NB4 (cell line): ENCODE measurements at regions not wholly inside any gene's neighbourhood (a gene's known extent, or its start where the extent isn't known, plus 50 kb on each side); places are given as distances from the start of the nearest gene placed in this dataset.
A peak's percentile ranks its signal among the peaks of the same experiment; 100 is the strongest.

Experiments
- DNase-seq: peaks from one replicate; pipeline ENCODE4 v3.0.0; 2010; ENCODE audit warnings: low read depth
- H3K4me3 ChIP-seq: one replicate; pipeline ENCODE4 v1.5.1; 2011; ENCODE audit warnings: mild to moderate bottlenecking, low read depth, low read length, moderate library complexity
- CTCF ChIP-seq: IDR thresholded peaks from one replicate; pipeline ENCODE4 v1.5.1; 2012; ENCODE audit warnings: low read depth, low read length
- MYC ChIP-seq: IDR thresholded peaks from 2 replicates; pipeline ENCODE4 v1.6.1; 2011; ENCODE audit warnings: low read depth, low read length
- POLR2A ChIP-seq: IDR thresholded peaks from 2 replicates; pipeline ENCODE4 v1.6.1; 2011; ENCODE audit warnings: mild to moderate bottlenecking; ENCODE audit not compliant: insufficient read length; ENCODE audit errors: extremely low read depth
- TF ChIP-seq, protein P1 (sequence below): IDR thresholded peaks from 2 replicates; pipeline ENCODE4 v1.6.1; 2011; ENCODE audit warnings: low read depth, low read length

GRCh38 chr20:10883166-10883565 is 209.4 kb upstream of the JAG1 start:
- peak; percentile 21 for DNase-seq
- H3K4me3 ChIP-seq = no peak overlapping the region
- TF ChIP-seq POLR2A (no peak), CTCF (no peak), MYC (no peak)
- TF ChIP-seq, protein P1, sequence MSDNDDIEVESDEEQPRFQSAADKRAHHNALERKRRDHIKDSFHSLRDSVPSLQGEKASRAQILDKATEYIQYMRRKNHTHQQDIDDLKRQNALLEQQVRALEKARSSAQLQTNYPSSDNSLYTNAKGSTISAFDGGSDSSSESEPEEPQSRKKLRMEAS = no peak

GRCh38 chr20:10893321-10893720 is 219.5 kb upstream of the JAG1 start:
- no peak for DNase-seq
- TF ChIP-seq MYC (no peak), POLR2A (no peak), CTCF (no peak)
- TF ChIP-seq, protein P1 = no peak
- no peak overlapping the region for H3K4me3 ChIP-seq

DNA sequence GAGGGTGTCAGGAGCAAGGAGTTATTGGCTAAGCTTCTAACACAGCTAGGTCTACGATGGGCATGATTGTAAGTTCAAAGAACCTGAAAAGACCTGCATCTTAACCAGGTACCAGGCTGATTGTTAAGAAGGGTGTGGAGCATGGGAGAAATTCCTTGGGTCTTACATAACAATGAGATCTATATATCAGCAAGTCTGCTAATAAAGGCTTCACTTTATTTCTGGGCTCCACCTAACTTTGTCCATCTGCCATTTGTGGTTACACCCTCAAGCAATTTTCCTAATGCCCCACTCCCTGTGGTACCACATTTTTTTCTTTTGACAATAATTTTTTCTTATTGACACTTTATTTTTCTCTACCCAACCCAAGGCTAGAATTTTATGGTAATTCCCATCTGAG is 223.5 kb upstream of the JAG1 start:
- TF ChIP-seq CTCF (no peak), MYC (no peak), POLR2A (no peak)
- TF ChIP-seq, protein P1 = no peak
- no peak overlapping the region for H3K4me3 ChIP-seq
- DNase-seq = no peak

DNA sequence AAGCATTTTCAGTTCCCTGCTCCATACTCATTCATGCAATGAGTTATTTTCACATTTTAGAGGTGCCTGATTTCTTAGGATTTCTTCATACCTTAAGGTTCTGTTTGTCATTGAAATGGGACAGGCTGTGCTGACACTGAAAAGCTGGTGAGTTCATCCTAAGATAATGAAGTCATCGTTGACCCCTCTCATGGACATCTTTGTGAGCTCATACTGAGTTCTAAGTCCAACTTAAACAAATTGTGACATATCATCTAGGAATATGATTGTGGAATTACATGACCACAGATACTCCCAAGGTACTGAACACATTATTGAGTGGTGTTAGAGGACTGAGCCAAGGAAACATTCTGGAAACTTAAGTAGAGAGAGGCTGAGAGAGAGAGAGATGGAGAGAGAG is 224.8 kb upstream of the JAG1 start:
- TF ChIP-seq CTCF (no peak), POLR2A (no peak), MYC (no peak)
- TF ChIP-seq, protein P1 = no peak
- no peak for DNase-seq
- no peak overlapping the region for H3K4me3 ChIP-seq

- no peak for DNase-seq
- TF ChIP-seq MYC = no peak
- no peak for TF ChIP-seq POLR2A
- TF ChIP-seq CTCF = no peak
- TF ChIP-seq, protein P1 = no peak
- H3K4me3 ChIP-seq = no peak overlapping the region
Measured at GRCh38 chr20:10902174-10902573, 228.4 kb upstream of the JAG1 start.
